ENCODE measurements at regions not wholly inside any gene's neighbourhood (a gene's known extent, or its start where the extent isn't known, plus 50 kb on each side); places are given as distances from the start of the nearest gene placed in this dataset.

GRCh38 chr15:60265057-60265456, 132.7 kb downstream of the ANXA2 start:
- no peak for DNase-seq (ENCODE audit: low read depth, low spot score)
- H3K79me2 ChIP-seq (ENCODE audit: control insufficient read depth, insufficient read depth, low read length), result no peaks in the 10 kb centered on the region
- CTCF ChIA-PET, result no interaction called here
- RAD21 ChIA-PET (ENCODE audit: unreplicated experiment), result no interaction called here
- POLR2A ChIA-PET, result no interaction called here
- no peak for TF ChIP-seq E2F8 (IDR thresholded peaks at IDR 0.05; ENCODE audit: low read depth, partially characterized antibody)
- intact Hi-C loops (cut with micrococcal nuclease; ENCODE audit: unreplicated experiment), result no loop called here
- H3K36me3 ChIP-seq (ENCODE audit: control insufficient read depth in 2 of 2, insufficient read depth in 2 of 2, low read length in 1 of 2), result no peaks in the 10 kb centered on the region
- no peak overlapping the region for H2AFZ ChIP-seq (ENCODE audit: control insufficient read depth, low read depth, low read length)
- H4K20me1 ChIP-seq (ENCODE audit: control insufficient read depth, insufficient read depth), result no peaks in the 10 kb centered on the region
- no peaks in the 10 kb centered on the region for H3K9me3 ChIP-seq (replicated peaks; ENCODE audit: control insufficient read depth, insufficient read depth, low read length)
- no peak overlapping the region for H3K27ac ChIP-seq (ENCODE audit: control insufficient read depth, insufficient read depth)
- no peak overlapping the region for H3K9ac ChIP-seq (ENCODE audit: control insufficient read depth, insufficient read depth, low read length)
- ATAC-seq, result no peak
- H3K27me3 ChIP-seq (replicated peaks in 1 of 2; ENCODE audit: control insufficient read depth in 2 of 2, insufficient read depth in 2 of 2, low read length in 1 of 2), result peaks cover 3 to 4% of the 10 kb centered on the region in 2 experiments; a peak in 2 of 4 replicates
- H3K4me3 ChIP-seq, result no peak overlapping the region
- no peak overlapping the region for H3K4me2 ChIP-seq (ENCODE audit: control insufficient read depth, insufficient read depth)
- no TSS peak for BruUV-seq (replicated peaks)
- in situ Hi-C loops (cut with MboI), result no loop called here
- no peaks in the 10 kb centered on the region for H3K4me1 ChIP-seq (ENCODE audit: control insufficient read depth, insufficient read depth, low read length)
- no peak for FAIRE-seq
- SMC1A ChIA-PET (ENCODE audit: uncharacterized antibody, unreplicated experiment), result interaction anchor here (1.0 kb wide), 1 partner anchor 16 kb away, joined by 4 read pairs; no protein-coding TSS in a partner anchor

GRCh38 chr15:60272623-60273022, 125.2 kb downstream of the ANXA2 start:
- RAD21 ChIA-PET (ENCODE audit: unreplicated experiment), result no interaction called here
- H4K20me1 ChIP-seq (ENCODE audit: control insufficient read depth, insufficient read depth), result no peaks in the 10 kb centered on the region
- WGBS (ENCODE audit: insufficient coverage, insufficient replicate concordance, low lambda C conversion rate, missing lambda C conversion rate), result 21% methylated on average over 2 of the region's 2 CpGs
- H3K9ac ChIP-seq (ENCODE audit: control insufficient read depth, insufficient read depth, low read length), result no peak overlapping the region
- no peak for TF ChIP-seq ZNF687 (IDR thresholded peaks at IDR 0.05)
- intact Hi-C loops (cut with micrococcal nuclease; ENCODE audit: unreplicated experiment) (no loop called here), in situ Hi-C loops (cut with MboI) (no loop called here)
- H3K27me3 ChIP-seq (replicated peaks in 1 of 2; ENCODE audit: control insufficient read depth in 2 of 2, insufficient read depth in 2 of 2, low read length in 1 of 2), result no peaks in the 10 kb centered on the region
- SMC1A ChIA-PET (ENCODE audit: uncharacterized antibody, unreplicated experiment), result no interaction called here
- CTCF ChIA-PET, result interaction anchor here (0.6 to 1.0 kb wide), 2 partner anchors 518 to 548 kb away, joined by 3 to 4 read pairs; no protein-coding TSS in a partner anchor
- ATAC-seq, result no peak
- DNase-seq (ENCODE audit: low read depth, low spot score), result no peak
- H3K4me3 ChIP-seq, result no peak overlapping the region
- H3K4me2 ChIP-seq (ENCODE audit: control insufficient read depth, insufficient read depth), result no peak overlapping the region
- no peak overlapping the region for H3K27ac ChIP-seq (ENCODE audit: control insufficient read depth, insufficient read depth)
- FAIRE-seq, result no peak
- POLR2A ChIA-PET, result no interaction called here
- BruUV-seq (replicated peaks), result no TSS peak
- H3K36me3 ChIP-seq (ENCODE audit: control insufficient read depth in 2 of 2, insufficient read depth in 2 of 2, low read length in 1 of 2), result no peaks in the 10 kb centered on the region
- H2AFZ ChIP-seq (ENCODE audit: control insufficient read depth, low read depth, low read length), result no peak overlapping the region
- H3K79me2 ChIP-seq (ENCODE audit: control insufficient read depth, insufficient read depth, low read length), result no peaks in the 10 kb centered on the region
- no peaks in the 10 kb centered on the region for H3K4me1 ChIP-seq (ENCODE audit: control insufficient read depth, insufficient read depth, low read length)
- peaks cover 6% of the 10 kb centered on the region; the same call in 2 of the 3 replicates for H3K9me3 ChIP-seq (replicated peaks; ENCODE audit: control insufficient read depth, insufficient read depth, low read length)

All from GM12878 (cell line).